Endothelial cell of umbilical vein (primary cell): ENCODE measurements at regions not wholly inside any gene's neighbourhood (a gene's known extent, or its start where the extent isn't known, plus 50 kb on each side); places are given as distances from the start of the nearest gene placed in this dataset.

ENCODE experiments used
- BruUV-seq: library from RNA; stranded (reverse); fragments of 400-500 nt; replicated peaks from 2 replicates; lab custom pipeline; 2021; lab: Mats Ljungman, UMichigan
- CTCF ChIA-PET: fragments of 300-600, 350-600 bp; sonication (Branson Sonifier 250); formaldehyde crosslinking; loops from one replicate; lab custom pipeline; 2021; ENCODE audit warnings: antibody characterized with exemption, inconsistent platforms; lab: Charles Lee
- POLR2A ChIA-PET: fragments of 300-600, 350-600 bp; sonication (Branson Sonifier 250); formaldehyde crosslinking; loops from one replicate; lab custom pipeline; 2021; ENCODE audit warnings: antibody characterized with exemption, inconsistent platforms; lab: Charles Lee
- DNase-seq: peaks from one replicate; pipeline ENCODE4 v3.0.0-alpha.2; 2011; ENCODE audit warnings: low read depth, low spot score
- FAIRE-seq: peaks from 2 replicates; lab custom pipeline; 2011; peaks lifted over from hg19 to GRCh38; lab: Jason Lieb, UNC
- H2AFZ ChIP-seq: 2 replicates; pipeline ENCODE4 v1.6.0; 2012; ENCODE audit warnings: low read depth, low read length, control low read depth, inconsistent platforms
- H3K27ac ChIP-seq: 2 replicates; pipeline ENCODE4 v1.5.1; 2011; ENCODE audit warnings: low read depth, mild to moderate bottlenecking, control low read depth, low read length, moderate library complexity; ENCODE audit not compliant: insufficient read depth
- H3K27me3 ChIP-seq, 2 experiments: 2 replicates each; pipeline versions ENCODE4 v1.6.0 to v1.6.1; 2011; ENCODE audit warnings: low read length in 2 of 2, mixed read lengths in 1 of 2; ENCODE audit not compliant: control insufficient read depth in 2 of 2, insufficient read depth in 2 of 2
- H3K36me3 ChIP-seq, 2 experiments: 2 replicates in 1 of 2; 3 replicates in 1 of 2; pipeline ENCODE4 v1.5.1; 2011; ENCODE audit warnings: low read length in 2 of 2, mild to moderate bottlenecking in 1 of 2, moderate library complexity in 1 of 2; ENCODE audit not compliant: control insufficient read depth in 2 of 2, insufficient read depth in 2 of 2; ENCODE audit errors: extremely low read depth in 1 of 2
- H3K4me1 ChIP-seq: 3 replicates; pipeline ENCODE4 v1.5.1; 2011; ENCODE audit warnings: mild to moderate bottlenecking, low read length; ENCODE audit not compliant: control insufficient read depth, insufficient read depth; ENCODE audit errors: extremely low read depth
- H3K4me2 ChIP-seq: 2 replicates; pipeline ENCODE4 v1.6.1; 2011; ENCODE audit warnings: low read length, control low read depth, mixed read lengths; ENCODE audit not compliant: insufficient read depth
- H3K4me3 ChIP-seq, 3 experiments: fragments of 200-600 bp in 1 of 3; sonication (generic), shearing (Covaris generic) in 1 of 3; replicated peaks in 1 of 3; 2 replicates each; pipeline ENCODE4 v1.5.1; 2011 to 2016; ENCODE audit warnings: control low read depth in 3 of 3, low read length in 3 of 3, mild to moderate bottlenecking in 2 of 3, inconsistent platforms in 1 of 3, low read depth in 1 of 3, moderate library complexity in 1 of 3; ENCODE audit not compliant: insufficient read depth in 1 of 3
- H3K79me2 ChIP-seq: 2 replicates; pipeline ENCODE4 v1.6.0; 2012; ENCODE audit warnings: low read length, inconsistent platforms; ENCODE audit not compliant: control insufficient read depth, insufficient read depth
- H3K9ac ChIP-seq: replicated peaks from 2 replicates; pipeline ENCODE3; 2011; ENCODE audit warnings: low read length, control low read depth; ENCODE audit not compliant: insufficient read depth; ENCODE audit errors: extremely low read depth
- H3K9me1 ChIP-seq: replicated peaks from 3 replicates; pipeline ENCODE4 v1.6.0; 2011; ENCODE audit warnings: mild to moderate bottlenecking, low read length; ENCODE audit not compliant: control insufficient read depth, insufficient read depth; ENCODE audit errors: extremely low read depth
- H3K9me3 ChIP-seq: replicated peaks from 2 replicates; pipeline ENCODE4 v1.5.1; 2012; ENCODE audit warnings: low read length, inconsistent platforms; ENCODE audit not compliant: control insufficient read depth, insufficient read depth
- H4K20me1 ChIP-seq: replicated peaks from 2 replicates; pipeline ENCODE3; 2011; ENCODE audit warnings: mild to moderate bottlenecking, low read length; ENCODE audit not compliant: control insufficient read depth, insufficient read depth; ENCODE audit errors: extremely low read depth
- EZH2 ChIP-seq: IDR thresholded peaks from 2 replicates; pipeline ENCODE4 v1.6.1; 2012; ENCODE audit warnings: borderline replicate concordance, low read depth, mild to moderate bottlenecking, moderate library complexity, low read length, inconsistent platforms; ENCODE audit not compliant: severe bottlenecking
- FOS ChIP-seq: IDR thresholded peaks from 2 replicates; pipeline ENCODE4 v1.6.1; 2011; ENCODE audit warnings: mild to moderate bottlenecking, low read length, moderate library complexity, borderline replicate concordance; ENCODE audit not compliant: insufficient read depth
- GATA2 ChIP-seq: IDR thresholded peaks from 2 replicates; pipeline ENCODE4 v1.7.0; 2011; ENCODE audit warnings: low read depth, mild to moderate bottlenecking, moderate library complexity, mixed read lengths, low read length; ENCODE audit not compliant: insufficient read length, insufficient read depth
- JUN ChIP-seq: IDR thresholded peaks from 2 replicates; pipeline ENCODE4 v1.6.1; 2011; ENCODE audit warnings: borderline replicate concordance, low read depth; ENCODE audit not compliant: insufficient read length, insufficient read depth
- MYC ChIP-seq: IDR thresholded peaks from one replicate; pipeline ENCODE4 v1.6.1; 2011; ENCODE audit warnings: mild to moderate bottlenecking, low read depth, low read length
- POLR2A ChIP-seq: IDR thresholded peaks from 2 replicates; pipeline ENCODE4 v1.6.1; 2012; ENCODE audit warnings: low read depth, mild to moderate bottlenecking, control low read depth, low read length
- POLR2AphosphoS5 ChIP-seq: IDR thresholded peaks from 2 replicates; pipeline ENCODE4 v1.6.1; 2012; ENCODE audit warnings: low read depth, mild to moderate bottlenecking, control low read depth, low read length, moderate library complexity; ENCODE audit not compliant: insufficient read depth
- dilution Hi-C: fragments of 300-500 bp; cut with MboI; formaldehyde crosslinking; loops from one replicate; pipeline ENCODE4 v1.15.0; 2019; ENCODE audit warnings: low sequenced_read_pairs; ENCODE audit not compliant: extremely low pct_ligation_motif_present
- intact Hi-C: fragments of 100-400 bp; cut with micrococcal nuclease; formaldehyde crosslinking; loops from one replicate; pipeline ENCODE4 v1.10.0; 2022
- TF ChIP-seq, protein P1 (sequence below): IDR thresholded peaks from 2 replicates; pipeline ENCODE4 v1.6.1; 2011; ENCODE audit not compliant: insufficient read depth, insufficient read length
- TF ChIP-seq, protein P2 (sequence below), 2 donors: IDR thresholded peaks; 1 replicate in 1 of 2; 2 replicates in 1 of 2; pipeline ENCODE4 v1.5.1; 2011; ENCODE audit warnings: low read length in 2 of 2, mild to moderate bottlenecking in 2 of 2, moderate library complexity in 2 of 2, control low read depth in 1 of 2, inconsistent platforms in 1 of 2, low read depth in 1 of 2; ENCODE audit not compliant: insufficient read depth in 1 of 2; ENCODE audit errors: extremely low read depth in 1 of 2

DNA sequence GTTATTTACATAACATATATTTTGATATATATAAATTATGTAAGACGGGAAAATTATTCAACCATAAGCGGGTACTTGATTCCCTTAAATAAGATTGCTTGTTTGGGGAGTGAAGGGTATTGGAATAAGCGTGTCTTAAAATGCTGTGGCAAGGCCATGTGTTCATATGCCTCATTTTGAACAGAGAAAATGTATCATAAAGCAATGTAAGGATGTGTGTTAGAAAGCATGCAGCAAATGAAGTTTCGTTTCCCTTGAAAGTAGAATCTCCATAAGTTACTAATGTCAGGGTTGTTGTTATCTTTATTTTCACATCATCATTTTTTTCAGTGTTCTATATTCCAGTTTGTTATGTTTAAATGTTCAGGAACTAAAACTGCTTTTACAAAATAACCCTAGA, 465.6 kb downstream of the FOXG1 start:
- dilution Hi-C loops = no loop called here
- POLR2A ChIA-PET = no interaction called here
- intact Hi-C loops = loop anchor here (10.0 kb wide), 1 partner anchor 693 kb away; the partner anchor contains the start of gene PRKD1

More for the DNA sequence above, 465.6 kb downstream of the FOXG1 start:
- H3K79me2 ChIP-seq = no peaks in the 10 kb centered on the region
- no peaks in the 10 kb centered on the region for H3K27me3 ChIP-seq
- H3K9ac ChIP-seq = no peak overlapping the region
- DNase-seq (no peak), FAIRE-seq (no peak)
- H2AFZ ChIP-seq = no peak overlapping the region
- H4K20me1 ChIP-seq = no peaks in the 10 kb centered on the region
- no peaks in the 10 kb centered on the region for H3K36me3 ChIP-seq
- BruUV-seq = no TSS peak
- H3K4me3 ChIP-seq = no peak overlapping the region
- peaks cover 19% of the 10 kb centered on the region for H3K4me1 ChIP-seq
- no peak overlapping the region for H3K4me2 ChIP-seq
- H3K27ac ChIP-seq = no peak overlapping the region
- TF ChIP-seq POLR2AphosphoS5 (no peak), FOS (no peak), JUN (no peak), POLR2A (no peak), GATA2 (no peak), EZH2 (no peak), MYC (no peak)
- TF ChIP-seq, protein P1, sequence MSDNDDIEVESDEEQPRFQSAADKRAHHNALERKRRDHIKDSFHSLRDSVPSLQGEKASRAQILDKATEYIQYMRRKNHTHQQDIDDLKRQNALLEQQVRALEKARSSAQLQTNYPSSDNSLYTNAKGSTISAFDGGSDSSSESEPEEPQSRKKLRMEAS = no peak
- TF ChIP-seq, protein P2, sequence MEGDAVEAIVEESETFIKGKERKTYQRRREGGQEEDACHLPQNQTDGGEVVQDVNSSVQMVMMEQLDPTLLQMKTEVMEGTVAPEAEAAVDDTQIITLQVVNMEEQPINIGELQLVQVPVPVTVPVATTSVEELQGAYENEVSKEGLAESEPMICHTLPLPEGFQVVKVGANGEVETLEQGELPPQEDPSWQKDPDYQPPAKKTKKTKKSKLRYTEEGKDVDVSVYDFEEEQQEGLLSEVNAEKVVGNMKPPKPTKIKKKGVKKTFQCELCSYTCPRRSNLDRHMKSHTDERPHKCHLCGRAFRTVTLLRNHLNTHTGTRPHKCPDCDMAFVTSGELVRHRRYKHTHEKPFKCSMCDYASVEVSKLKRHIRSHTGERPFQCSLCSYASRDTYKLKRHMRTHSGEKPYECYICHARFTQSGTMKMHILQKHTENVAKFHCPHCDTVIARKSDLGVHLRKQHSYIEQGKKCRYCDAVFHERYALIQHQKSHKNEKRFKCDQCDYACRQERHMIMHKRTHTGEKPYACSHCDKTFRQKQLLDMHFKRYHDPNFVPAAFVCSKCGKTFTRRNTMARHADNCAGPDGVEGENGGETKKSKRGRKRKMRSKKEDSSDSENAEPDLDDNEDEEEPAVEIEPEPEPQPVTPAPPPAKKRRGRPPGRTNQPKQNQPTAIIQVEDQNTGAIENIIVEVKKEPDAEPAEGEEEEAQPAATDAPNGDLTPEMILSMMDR (IDR thresholded peaks at IDR 0.05; ENCODE audit: extremely low read depth in 1 of 2, insufficient read depth in 1 of 2, low read depth in 1 of 2, low read length in 2 of 2) = no peak
- no peaks in the 10 kb centered on the region for H3K9me3 ChIP-seq
- no peaks in the 10 kb centered on the region for H3K9me1 ChIP-seq
- CTCF ChIA-PET = no interaction called here
